Erythroblast (primary cell): ENCODE measurements at regions not wholly inside any gene's neighbourhood (a gene's known extent, or its start where the extent isn't known, plus 50 kb on each side); places are given as distances from the start of the nearest gene placed in this dataset.

Source experiments
- GATA1 ChIP-seq: IDR thresholded peaks from 2 replicates; pipeline ENCODE4 v1.6.1; 2011; ENCODE audit warnings: low read depth, mild to moderate bottlenecking, control low read depth, low read length, moderate library complexity
- POLR2A ChIP-seq: IDR thresholded peaks from 2 replicates; pipeline ENCODE4 v1.6.1; 2011; ENCODE audit warnings: mild to moderate bottlenecking, low read length

GRCh38 chrX:69323786-69324720 lies 158.8 kb upstream of the PJA1 start:
- TF ChIP-seq POLR2A (no peak), GATA1 (no peak)
